ENCODE measurements at regions not wholly inside any gene's neighbourhood (a gene's known extent, or its start where the extent isn't known, plus 50 kb on each side); places are given as distances from the start of the nearest gene placed in this dataset.

- no peak for TF ChIP-seq CTCF (IDR thresholded peaks at IDR 0.05; ENCODE audit: low read length)
- TF ChIP-seq EZH2phosphoT487 (IDR thresholded peaks at IDR 0.05; ENCODE audit: low read length) = no peak
- no peak for TF ChIP-seq EZH2 (optimal IDR thresholded peaks at IDR 0.05; ENCODE audit: low read depth, low read length)
These were observed 350.1 kb upstream of the ATP2B1 start for GRCh38 chr12:90058704-90059103.
